HCT116 (cell line): ENCODE measurements at regions not wholly inside any gene's neighbourhood (a gene's known extent, or its start where the extent isn't known, plus 50 kb on each side); places are given as distances from the start of the nearest gene placed in this dataset.

ENCODE experiments used
- EGR1 ChIP-seq: IDR thresholded peaks from 2 replicates; pipeline ENCODE4 v1.6.1; 2012; ENCODE audit warnings: low read depth
- ELF1 ChIP-seq: IDR thresholded peaks from 2 replicates; pipeline ENCODE4 v1.6.1; 2012; ENCODE audit warnings: low read depth, borderline replicate concordance
- EZH2 ChIP-seq: fragments of 200-600 bp; sonication (generic); IDR thresholded peaks from 2 replicates; pipeline ENCODE4 v1.6.1; 2017; ENCODE audit warnings: antibody characterized with exemption, mixed run types
- FOSL1 ChIP-seq: IDR thresholded peaks from 2 replicates; pipeline ENCODE4 v1.6.1; 2012; ENCODE audit warnings: low read depth
- POLR2A ChIP-seq: IDR thresholded peaks from 2 replicates; pipeline ENCODE4 v1.7.0; 2011; ENCODE audit warnings: borderline replicate concordance; ENCODE audit not compliant: insufficient read depth, insufficient read length; ENCODE audit errors: extremely low read depth
- POLR2AphosphoS5 ChIP-seq: IDR thresholded peaks from 2 replicates; pipeline ENCODE4 v1.6.1; 2011; ENCODE audit warnings: mild to moderate bottlenecking, low read depth, low read length, moderate library complexity
- SIN3A ChIP-seq: IDR thresholded peaks from 2 replicates; pipeline ENCODE4 v1.6.1; 2012; ENCODE audit warnings: low read depth
- SP1 ChIP-seq: IDR thresholded peaks from 2 replicates; pipeline ENCODE4 v1.6.1; 2012; ENCODE audit warnings: low read depth
- TCF7L2 ChIP-seq: IDR thresholded peaks from 2 replicates; pipeline ENCODE4 v1.7.0; 2011; ENCODE audit warnings: borderline replicate concordance, inconsistent platforms; ENCODE audit not compliant: insufficient read depth, insufficient read length; ENCODE audit errors: extremely low read depth
- ZFX ChIP-seq: fragments of 450-650 bp; IDR thresholded peaks from 2 replicates; pipeline ENCODE4 v1.6.1; 2017
- TF ChIP-seq, protein P1 (sequence below), 3 experiments: fragments of 200-600 bp in 1 of 3; sonication (generic) in 1 of 3; IDR thresholded peaks in 2 of 3; conservative IDR thresholded peaks in 1 of 3; 2 replicates each; pipeline ENCODE4 v1.5.1; 2012 to 2017; ENCODE audit warnings: low read depth in 2 of 3, low read length in 2 of 3, antibody characterized with exemption in 1 of 3, borderline replicate concordance in 1 of 3, control low read depth in 1 of 3, mild to moderate bottlenecking in 1 of 3, mixed read lengths in 1 of 3, mixed run types in 1 of 3, moderate library complexity in 1 of 3; ENCODE audit not compliant: insufficient read depth in 1 of 3
- TF ChIP-seq, protein P2 (sequence below): IDR thresholded peaks from 2 replicates; pipeline ENCODE4 v1.6.1; 2012
- TF ChIP-seq, protein P3 (sequence below): IDR thresholded peaks from 2 replicates; pipeline ENCODE4 v1.6.1; 2012
- TF ChIP-seq, protein P4 (sequence below): IDR thresholded peaks from 2 replicates; pipeline ENCODE4 v1.6.1; 2011; ENCODE audit warnings: mild to moderate bottlenecking, low read length, moderate library complexity; ENCODE audit not compliant: insufficient replicate concordance; ENCODE audit errors: extremely low read depth

DNA sequence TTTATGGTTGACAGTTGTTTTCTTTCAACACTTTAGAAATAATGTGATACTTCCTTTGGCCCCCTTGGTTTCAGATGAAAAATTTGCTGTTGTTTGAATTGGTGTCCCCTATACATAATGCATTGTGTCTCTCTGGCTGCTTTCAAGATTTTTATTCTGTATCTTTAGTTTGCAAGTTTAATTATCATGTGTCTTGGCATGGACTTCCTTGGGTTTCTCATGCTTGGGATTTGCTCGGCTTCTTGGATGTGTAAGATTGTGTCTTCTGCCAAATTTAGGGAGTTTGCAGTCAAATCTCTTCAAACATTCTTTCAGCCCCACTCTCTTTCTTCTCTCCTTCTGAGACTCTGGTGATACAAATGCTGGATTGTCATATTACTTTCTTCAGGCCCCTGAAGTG is 53.4 kb upstream of the PTPRG start:
- TF ChIP-seq ZFX (no peak), EZH2 (no peak), ELF1 (no peak), SP1 (no peak), SIN3A (no peak), TCF7L2 (no peak), POLR2A (no peak), POLR2AphosphoS5 (no peak), FOSL1 (no peak), EGR1 (no peak)
- TF ChIP-seq, protein P1, sequence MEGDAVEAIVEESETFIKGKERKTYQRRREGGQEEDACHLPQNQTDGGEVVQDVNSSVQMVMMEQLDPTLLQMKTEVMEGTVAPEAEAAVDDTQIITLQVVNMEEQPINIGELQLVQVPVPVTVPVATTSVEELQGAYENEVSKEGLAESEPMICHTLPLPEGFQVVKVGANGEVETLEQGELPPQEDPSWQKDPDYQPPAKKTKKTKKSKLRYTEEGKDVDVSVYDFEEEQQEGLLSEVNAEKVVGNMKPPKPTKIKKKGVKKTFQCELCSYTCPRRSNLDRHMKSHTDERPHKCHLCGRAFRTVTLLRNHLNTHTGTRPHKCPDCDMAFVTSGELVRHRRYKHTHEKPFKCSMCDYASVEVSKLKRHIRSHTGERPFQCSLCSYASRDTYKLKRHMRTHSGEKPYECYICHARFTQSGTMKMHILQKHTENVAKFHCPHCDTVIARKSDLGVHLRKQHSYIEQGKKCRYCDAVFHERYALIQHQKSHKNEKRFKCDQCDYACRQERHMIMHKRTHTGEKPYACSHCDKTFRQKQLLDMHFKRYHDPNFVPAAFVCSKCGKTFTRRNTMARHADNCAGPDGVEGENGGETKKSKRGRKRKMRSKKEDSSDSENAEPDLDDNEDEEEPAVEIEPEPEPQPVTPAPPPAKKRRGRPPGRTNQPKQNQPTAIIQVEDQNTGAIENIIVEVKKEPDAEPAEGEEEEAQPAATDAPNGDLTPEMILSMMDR (IDR thresholded peaks at IDR 0.05 in 2 of 3, conservative IDR thresholded peaks at IDR 0.05 in 1 of 3; ENCODE audit: borderline replicate concordance in 1 of 3, insufficient read depth in 1 of 3, low read depth in 2 of 3, low read length in 2 of 3) = no peak
- TF ChIP-seq, protein P2, sequence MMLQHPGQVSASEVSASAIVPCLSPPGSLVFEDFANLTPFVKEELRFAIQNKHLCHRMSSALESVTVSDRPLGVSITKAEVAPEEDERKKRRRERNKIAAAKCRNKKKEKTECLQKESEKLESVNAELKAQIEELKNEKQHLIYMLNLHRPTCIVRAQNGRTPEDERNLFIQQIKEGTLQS = no peak
- TF ChIP-seq, protein P3, sequence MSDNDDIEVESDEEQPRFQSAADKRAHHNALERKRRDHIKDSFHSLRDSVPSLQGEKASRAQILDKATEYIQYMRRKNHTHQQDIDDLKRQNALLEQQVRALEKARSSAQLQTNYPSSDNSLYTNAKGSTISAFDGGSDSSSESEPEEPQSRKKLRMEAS = no peak
- TF ChIP-seq, protein P4, sequence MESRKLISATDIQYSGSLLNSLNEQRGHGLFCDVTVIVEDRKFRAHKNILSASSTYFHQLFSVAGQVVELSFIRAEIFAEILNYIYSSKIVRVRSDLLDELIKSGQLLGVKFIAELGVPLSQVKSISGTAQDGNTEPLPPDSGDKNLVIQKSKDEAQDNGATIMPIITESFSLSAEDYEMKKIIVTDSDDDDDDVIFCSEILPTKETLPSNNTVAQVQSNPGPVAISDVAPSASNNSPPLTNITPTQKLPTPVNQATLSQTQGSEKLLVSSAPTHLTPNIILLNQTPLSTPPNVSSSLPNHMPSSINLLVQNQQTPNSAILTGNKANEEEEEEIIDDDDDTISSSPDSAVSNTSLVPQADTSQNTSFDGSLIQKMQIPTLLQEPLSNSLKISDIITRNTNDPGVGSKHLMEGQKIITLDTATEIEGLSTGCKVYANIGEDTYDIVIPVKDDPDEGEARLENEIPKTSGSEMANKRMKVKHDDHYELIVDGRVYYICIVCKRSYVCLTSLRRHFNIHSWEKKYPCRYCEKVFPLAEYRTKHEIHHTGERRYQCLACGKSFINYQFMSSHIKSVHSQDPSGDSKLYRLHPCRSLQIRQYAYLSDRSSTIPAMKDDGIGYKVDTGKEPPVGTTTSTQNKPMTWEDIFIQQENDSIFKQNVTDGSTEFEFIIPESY = no peak
